Stomach (tissue), 8 donors: ENCODE measurements at regions not wholly inside any gene's neighbourhood (a gene's known extent, or its start where the extent isn't known, plus 50 kb on each side); places are given as distances from the start of the nearest gene placed in this dataset.

Experiments used
- DNase-seq, 2 donors: peaks; one replicate each; pipeline versions ENCODE4 v3.0.0 to v3.0.0-alpha.2; 2013 to 2019
- H3K27ac ChIP-seq, 5 donors: fragments of 200-600 bp in 4 of 5; sonication (generic) in 4 of 5; one replicate each; pipeline ENCODE4 v1.5.1; 2013 to 2019; ENCODE audit warnings: mild to moderate bottlenecking in 1 of 5, moderate library complexity in 1 of 5
- H3K27me3 ChIP-seq, 3 donors: fragments of 200-600 bp; sonication (generic); one replicate each; pipeline ENCODE4 v1.5.1; 2017 to 2019; ENCODE audit warnings: mixed run types in 1 of 3
- H3K36me3 ChIP-seq, 4 donors: fragments of 200-600 bp; sonication (generic); 1 replicate in 3 of 4; 2 replicates in 1 of 4; pipeline ENCODE4 v1.5.1; 2016 to 2019
- H3K4me1 ChIP-seq, 4 donors: fragments of 200-600 bp; sonication (generic); one replicate each; pipeline ENCODE4 v1.5.1; 2016 to 2019
- H3K4me3 ChIP-seq, 4 donors: fragments of 200-600 bp; sonication (generic) in 3 of 4; one replicate each; pipeline ENCODE4 v1.5.1; 2016 to 2019; ENCODE audit warnings: mild to moderate bottlenecking in 1 of 4
- H3K9me3 ChIP-seq, 4 donors: fragments of 200-600 bp; sonication (generic); one replicate each; pipeline ENCODE4 v1.5.1; 2016 to 2019
- EP300 ChIP-seq: sonication (generic); formaldehyde crosslinking; IDR thresholded peaks from one replicate; pipeline ENCODE4 v1.6.1; 2017; ENCODE audit warnings: antibody characterized with exemption
- POLR2A ChIP-seq, 4 donors: fragments of 450-650 bp; IDR thresholded peaks; one replicate each; pipeline ENCODE4 v1.6.1; 2016; ENCODE audit warnings: antibody characterized with exemption in 4 of 4, control low read depth in 2 of 4, mild to moderate bottlenecking in 1 of 4, moderate library complexity in 1 of 4
- POLR2AphosphoS5 ChIP-seq, 3 donors: sonication (generic); formaldehyde crosslinking; IDR thresholded peaks; one replicate each; pipeline ENCODE4 v1.6.1; 2016; ENCODE audit warnings: antibody characterized with exemption in 3 of 3
- WGBS, 5 donors: extraction: QIAGEN DNeasy Blood & Tissue Kit in 3 of 5; methylation state at CpG; one replicate each; pipeline versions ENCODE4 v1.1.5 to v1.1.7; 2013 to 2018; 5-methylcytosine and 5-hydroxymethylcytosine counted together
- intact Hi-C: fragments of 100-400 bp; cut with DNase I; formaldehyde crosslinking; loops from one replicate; pipeline ENCODE4 v1.15.1; 2023; ENCODE audit warnings: low total_unique reads
- TF ChIP-seq, protein P1 (sequence below), 7 experiments: fragments of 450-650 bp in 4 of 7; fragments of 200-600 bp in 3 of 7; sonication (generic) in 3 of 7; IDR thresholded peaks; one replicate each; pipeline ENCODE4 v1.5.1; 2016 to 2019; ENCODE audit warnings: antibody characterized with exemption in 7 of 7, control low read depth in 2 of 7, mild to moderate bottlenecking in 1 of 7
- donor health status: healthy with polysubstance abuse.
- donor health status: Bipolar disorder and iron deficiency.
- donor health status: healthy.

DNA sequence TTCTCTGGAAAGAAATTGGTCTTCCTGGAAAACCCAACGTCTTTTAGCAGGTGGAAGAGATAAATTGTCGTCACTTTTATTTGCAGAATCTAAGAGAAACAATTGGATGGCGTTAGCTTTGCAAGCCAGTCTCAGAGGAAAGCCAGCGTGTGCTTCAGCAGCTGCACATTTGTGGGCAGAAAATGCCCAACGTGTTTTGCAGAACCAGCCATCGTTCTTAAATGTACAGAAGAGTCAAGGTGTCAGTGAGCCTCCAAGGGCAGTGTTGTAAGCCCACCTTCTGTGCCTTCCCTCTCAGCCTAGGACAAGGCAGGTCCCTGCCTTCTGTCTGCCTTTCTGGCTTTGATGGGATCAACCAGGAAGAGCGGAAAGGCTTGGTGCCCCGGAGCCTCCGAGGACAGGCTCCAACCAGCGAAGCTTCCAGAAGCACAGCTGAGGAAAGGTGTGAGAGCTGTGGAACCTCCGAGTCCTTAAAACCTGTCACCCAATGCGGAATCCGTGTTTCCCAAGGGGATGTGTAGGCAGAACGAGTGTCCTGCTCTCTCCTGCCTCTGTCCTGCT lies 116.0 kb upstream of the IRX2 start:
- no peak for TF ChIP-seq EP300
- TF ChIP-seq POLR2AphosphoS5 (IDR thresholded peaks at IDR 0.05): no peak
- TF ChIP-seq, protein P1, sequence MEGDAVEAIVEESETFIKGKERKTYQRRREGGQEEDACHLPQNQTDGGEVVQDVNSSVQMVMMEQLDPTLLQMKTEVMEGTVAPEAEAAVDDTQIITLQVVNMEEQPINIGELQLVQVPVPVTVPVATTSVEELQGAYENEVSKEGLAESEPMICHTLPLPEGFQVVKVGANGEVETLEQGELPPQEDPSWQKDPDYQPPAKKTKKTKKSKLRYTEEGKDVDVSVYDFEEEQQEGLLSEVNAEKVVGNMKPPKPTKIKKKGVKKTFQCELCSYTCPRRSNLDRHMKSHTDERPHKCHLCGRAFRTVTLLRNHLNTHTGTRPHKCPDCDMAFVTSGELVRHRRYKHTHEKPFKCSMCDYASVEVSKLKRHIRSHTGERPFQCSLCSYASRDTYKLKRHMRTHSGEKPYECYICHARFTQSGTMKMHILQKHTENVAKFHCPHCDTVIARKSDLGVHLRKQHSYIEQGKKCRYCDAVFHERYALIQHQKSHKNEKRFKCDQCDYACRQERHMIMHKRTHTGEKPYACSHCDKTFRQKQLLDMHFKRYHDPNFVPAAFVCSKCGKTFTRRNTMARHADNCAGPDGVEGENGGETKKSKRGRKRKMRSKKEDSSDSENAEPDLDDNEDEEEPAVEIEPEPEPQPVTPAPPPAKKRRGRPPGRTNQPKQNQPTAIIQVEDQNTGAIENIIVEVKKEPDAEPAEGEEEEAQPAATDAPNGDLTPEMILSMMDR (IDR thresholded peaks at IDR 0.05): no peak
- TF ChIP-seq POLR2A (IDR thresholded peaks at IDR 0.05): no peak
- H3K27ac ChIP-seq: no peak overlapping the region
- H3K27me3 ChIP-seq: no peaks in the 10 kb centered on the region
- DNase-seq: no peak
- no peaks in the 10 kb centered on the region for H3K36me3 ChIP-seq
- intact Hi-C loops: no loop called here
- WGBS, 5 donors: 68 to 75% (median 70%) methylated on average over 14 of the region's 14 CpGs
- H3K9me3 ChIP-seq: peaks cover 0 to 16% (median 0%) of the 10 kb centered on the region in 4 donors
- no peak overlapping the region for H3K4me3 ChIP-seq
- no peaks in the 10 kb centered on the region for H3K4me1 ChIP-seq

DNA sequence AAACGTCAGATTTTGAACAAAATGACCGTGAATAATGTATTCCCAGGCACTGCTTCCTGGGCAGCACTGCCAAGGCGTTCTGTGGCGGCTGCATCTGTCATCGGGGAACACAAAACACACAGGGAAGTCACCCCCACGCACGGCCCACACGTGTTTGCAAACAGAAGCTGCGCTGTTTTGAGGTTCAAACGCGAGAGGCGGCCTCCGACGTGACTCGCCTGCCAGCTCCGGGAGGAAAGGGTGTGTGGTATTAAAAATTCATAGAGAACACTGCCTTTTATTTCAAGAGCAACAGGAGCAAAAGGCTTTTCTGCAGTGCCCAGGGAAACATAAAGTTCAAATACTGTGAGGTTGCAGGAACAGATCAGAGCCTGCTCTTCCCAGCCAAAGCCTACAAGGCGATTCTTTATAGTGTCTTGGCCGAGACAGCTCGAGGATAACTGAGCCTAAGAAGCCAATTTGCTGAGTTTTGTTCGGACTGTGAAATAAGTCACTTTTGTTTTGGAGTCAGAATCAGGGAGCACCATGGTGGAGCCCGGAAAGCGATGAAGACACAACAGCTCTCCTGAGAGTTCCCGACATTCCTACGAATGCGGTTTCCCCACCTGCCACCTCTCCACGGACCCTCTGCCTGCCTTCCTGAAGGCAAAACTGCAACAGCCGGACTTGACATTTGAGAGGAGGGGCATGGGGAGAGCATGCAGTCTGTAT lies 115.3 kb upstream of the IRX2 start:
- 81 to 88% (median 86%) methylated on average over 27 of the region's 27 CpGs for WGBS, 5 donors
- DNase-seq: no peak
- TF ChIP-seq POLR2A (IDR thresholded peaks at IDR 0.05): no peak
- TF ChIP-seq POLR2AphosphoS5 (IDR thresholded peaks at IDR 0.05): no peak
- TF ChIP-seq, protein P1 (IDR thresholded peaks at IDR 0.05): no peak
- no peak for TF ChIP-seq EP300
- H3K4me1 ChIP-seq: no peaks in the 10 kb centered on the region
- H3K4me3 ChIP-seq: no peak overlapping the region
- H3K27me3 ChIP-seq: no peaks in the 10 kb centered on the region
- peaks cover 0 to 19% (median 0%) of the 10 kb centered on the region in 4 donors for H3K9me3 ChIP-seq
- H3K36me3 ChIP-seq: no peaks in the 10 kb centered on the region
- intact Hi-C loops: no loop called here
- H3K27ac ChIP-seq: no peak overlapping the region

DNA sequence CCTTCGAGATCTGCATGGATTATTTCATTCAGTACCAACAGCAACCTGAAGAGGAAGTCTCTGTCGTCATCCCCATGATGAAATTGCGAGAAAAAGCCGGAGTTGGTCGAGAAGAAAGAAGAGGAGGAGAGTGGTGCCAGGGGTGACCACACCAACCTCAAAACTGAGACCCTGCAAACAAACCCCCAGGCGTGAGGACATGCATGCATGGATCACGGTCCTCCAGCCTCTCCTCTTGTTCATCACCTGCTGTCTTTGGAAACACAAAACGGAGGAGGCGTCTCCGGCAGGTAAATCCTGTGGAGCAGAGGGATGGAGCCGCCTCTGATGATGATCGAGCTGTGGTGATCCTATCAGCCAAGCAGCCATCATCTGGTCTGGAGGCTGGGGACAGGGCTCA lies 114.4 kb upstream of the IRX2 start:
- no peak for TF ChIP-seq POLR2AphosphoS5 (IDR thresholded peaks at IDR 0.05)
- Histone ChIP-seq H3K27ac (no peak overlapping the region), H3K27me3 (no peaks in the 10 kb centered on the region), H3K4me3 (no peak overlapping the region), H3K9me3 (peaks cover 0 to 19% (median 0%) of the 10 kb centered on the region in 4 donors), H3K36me3 (no peaks in the 10 kb centered on the region), H3K4me1 (no peaks in the 10 kb centered on the region)
- WGBS, 5 donors: 82 to 91% (median 89%) methylated on average over 11 to 12 of the region's 12 CpGs
- intact Hi-C loops: no loop called here
- DNase-seq: no peak

DNA sequence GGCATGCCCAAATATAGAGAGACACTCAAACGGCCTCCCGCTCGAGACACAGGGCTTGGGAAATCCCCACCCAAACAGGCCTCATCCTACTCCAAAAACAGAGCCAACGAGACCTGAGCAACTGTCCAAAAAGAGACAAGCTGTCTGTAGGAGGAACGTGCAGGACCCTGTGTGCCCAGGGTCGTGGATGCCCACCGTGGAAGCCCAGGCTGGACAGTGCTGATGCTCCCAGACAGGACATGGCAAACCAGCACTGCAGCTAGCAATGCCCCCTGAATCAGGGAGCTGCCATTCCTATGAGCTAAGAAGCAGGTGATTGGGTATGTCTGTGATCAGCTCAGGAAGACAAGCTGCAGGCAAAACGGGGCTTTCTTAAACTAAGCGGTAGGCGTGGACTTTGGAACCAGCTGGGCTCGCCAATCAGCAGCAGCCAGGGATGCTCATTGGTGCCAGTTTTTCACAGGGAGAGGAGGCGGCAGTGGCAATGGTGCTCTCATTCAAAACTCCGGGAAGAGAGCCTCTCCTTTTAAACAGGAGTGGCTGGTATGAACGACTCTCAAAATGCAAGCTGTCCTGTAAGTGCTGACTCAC lies 113.1 kb upstream of the IRX2 start:
- no peak for DNase-seq
- Histone ChIP-seq H3K4me3 (no peak overlapping the region), H3K4me1 (no peaks in the 10 kb centered on the region), H3K27me3 (no peaks in the 10 kb centered on the region), H3K9me3 (peaks cover 0 to 19% (median 0%) of the 10 kb centered on the region in 4 donors), H3K36me3 (no peaks in the 10 kb centered on the region), H3K27ac (no peak overlapping the region)
- TF ChIP-seq EP300 (no peak), POLR2A (IDR thresholded peaks at IDR 0.05) (no peak), POLR2AphosphoS5 (IDR thresholded peaks at IDR 0.05) (no peak)
- TF ChIP-seq, protein P1 (IDR thresholded peaks at IDR 0.05): no peak
- WGBS, 5 donors: 63 to 82% (median 71%) methylated on average over 13 to 14 of the region's 14 CpGs
- intact Hi-C loops: no loop called here
